H1 (cell line): ENCODE measurements at regions not wholly inside any gene's neighbourhood (a gene's known extent, or its start where the extent isn't known, plus 50 kb on each side); places are given as distances from the start of the nearest gene placed in this dataset.

Source experiments
- CTCF ChIA-PET: fragments of 300-600 bp; sonication (Branson Sonifier 250); formaldehyde crosslinking; loops from one replicate; lab custom pipeline; 2021; ENCODE audit not compliant: partially characterized antibody; lab: Charles Lee
- POLR2A ChIA-PET: fragments of 300-600 bp; sonication (Branson Sonifier 250); formaldehyde crosslinking; loops from one replicate; lab custom pipeline; 2021; ENCODE audit warnings: inconsistent platforms; ENCODE audit not compliant: partially characterized antibody; lab: Charles Lee
- DNase-seq, 2 experiments: peaks; one replicate each; pipeline versions ENCODE4 v3.0.0 to v3.0.0-alpha.2; 2010 to 2022; ENCODE audit warnings: low spot score in 2 of 2, low read depth in 1 of 2, mixed read lengths in 1 of 2
- FAIRE-seq: peaks from 2 replicates; lab custom pipeline; 2011; peaks lifted over from hg19 to GRCh38; lab: Jason Lieb, UNC
- H2AFZ ChIP-seq: 2 replicates; pipeline ENCODE4 v1.8.1; 2012; ENCODE audit warnings: low read length, inconsistent platforms
- H2AK5ac ChIP-seq: 2 replicates; pipeline ENCODE4 v1.6.1; 2013; ENCODE audit warnings: low read depth, low read length
- H2BK120ac ChIP-seq: replicated peaks from 2 replicates; pipeline ENCODE3; 2013; ENCODE audit warnings: low read depth, low read length, inconsistent platforms
- H2BK12ac ChIP-seq: 2 replicates; pipeline ENCODE4 v1.6.1; 2013; ENCODE audit warnings: low read depth, low read length
- H2BK15ac ChIP-seq: 2 replicates; pipeline ENCODE4 v1.6.1; 2013; ENCODE audit warnings: low read length
- H2BK20ac ChIP-seq: 2 replicates; pipeline ENCODE4 v1.6.1; 2013; ENCODE audit warnings: low read length
- H2BK5ac ChIP-seq: 2 replicates; pipeline ENCODE4 v1.6.1; 2013; ENCODE audit warnings: low read depth, low read length
- H3K14ac ChIP-seq: 2 replicates; pipeline ENCODE4 v1.6.1; 2013; ENCODE audit warnings: inconsistent platforms; ENCODE audit not compliant: insufficient read length
- H3K18ac ChIP-seq: 2 replicates; pipeline ENCODE4 v1.6.1; 2013; ENCODE audit warnings: low read length; ENCODE audit errors: extremely low read depth
- H3K23ac ChIP-seq: 2 replicates; pipeline ENCODE4 v1.6.1; 2013; ENCODE audit warnings: inconsistent platforms; ENCODE audit not compliant: insufficient read length
- H3K23me2 ChIP-seq: 2 replicates; pipeline ENCODE4 v1.6.1; 2013; ENCODE audit warnings: low read depth, low read length
- H3K27ac ChIP-seq: 2 replicates; pipeline ENCODE4 v1.6.1; 2011; ENCODE audit warnings: low read depth, low read length, inconsistent platforms
- H3K27me3 ChIP-seq, 4 experiments: replicated peaks in 1 of 4; 1 replicate in 1 of 4; 2 replicates in 3 of 4; pipeline versions ENCODE4 v1.6.1 to v1.8.1; 2011 to 2013; ENCODE audit warnings: low read length in 3 of 4, mild to moderate bottlenecking in 3 of 4, inconsistent platforms in 2 of 4, mixed read lengths in 2 of 4, moderate library complexity in 1 of 4; ENCODE audit not compliant: control insufficient read depth in 3 of 4, insufficient read depth in 3 of 4; ENCODE audit errors: extremely low read depth in 1 of 4
- H3K36me3 ChIP-seq, 4 experiments: 2 replicates each; pipeline versions ENCODE4 v1.6.1 to v1.8.1; 2011 to 2013; ENCODE audit warnings: mild to moderate bottlenecking in 4 of 4, low read length in 3 of 4, moderate library complexity in 2 of 4, control low read depth in 1 of 4, inconsistent platforms in 1 of 4; ENCODE audit not compliant: insufficient read depth in 4 of 4, control insufficient read depth in 2 of 4
- H3K4ac ChIP-seq: replicated peaks from 2 replicates; pipeline ENCODE3; 2013; ENCODE audit warnings: low read length, low read depth, mixed read lengths, inconsistent platforms; ENCODE audit not compliant: insufficient read length
- H3K4me1 ChIP-seq, 4 experiments: replicated peaks in 1 of 4; 1 replicate in 1 of 4; 2 replicates in 3 of 4; pipeline versions ENCODE4 v1.6.1 to v1.8.1; 2011 to 2013; ENCODE audit warnings: low read length in 3 of 4, inconsistent platforms in 2 of 4, mixed read lengths in 1 of 4; ENCODE audit not compliant: insufficient read depth in 4 of 4, control insufficient read depth in 3 of 4
- H3K4me2 ChIP-seq, 2 experiments: 2 replicates each; pipeline versions ENCODE4 v1.6.1 to v1.8.1; 2011 to 2013; ENCODE audit warnings: low read depth in 2 of 2, low read length in 2 of 2, control low read depth in 1 of 2, inconsistent platforms in 1 of 2, mild to moderate bottlenecking in 1 of 2; ENCODE audit not compliant: insufficient read depth in 1 of 2
- H3K4me3 ChIP-seq, 4 experiments: fragments of 200-600, 300-600 bp in 1 of 4; sonication (generic), shearing (Covaris generic), sonication (Bioruptor Twin) in 1 of 4; 2 replicates each; pipeline versions ENCODE4 v1.5.1 to v1.8.1; 2011 to 2016; ENCODE audit warnings: low read length in 4 of 4, low read depth in 3 of 4, control low read depth in 2 of 4, inconsistent platforms in 2 of 4, mild to moderate bottlenecking in 2 of 4, mixed read lengths in 1 of 4, moderate library complexity in 1 of 4; ENCODE audit not compliant: insufficient read depth in 2 of 4; ENCODE audit errors: extremely low read depth in 1 of 4
- H3K56ac ChIP-seq: replicated peaks from 2 replicates; pipeline ENCODE3; 2013; ENCODE audit warnings: low read depth, mild to moderate bottlenecking, mixed read lengths, low read length, inconsistent platforms; ENCODE audit not compliant: insufficient read length
- H3K79me1 ChIP-seq: 2 replicates; pipeline ENCODE4 v1.6.1; 2013; ENCODE audit warnings: low read depth, low read length, control low read depth
- H3K79me2 ChIP-seq, 2 experiments: 2 replicates each; pipeline versions ENCODE4 v1.6.1 to v1.8.1; 2012 to 2013; ENCODE audit warnings: low read length in 2 of 2, mild to moderate bottlenecking in 2 of 2, inconsistent platforms in 1 of 2; ENCODE audit not compliant: insufficient read depth in 2 of 2, control insufficient read depth in 1 of 2
- H3K9ac ChIP-seq, 4 experiments: replicated peaks in 1 of 4; 1 replicate in 1 of 4; 2 replicates in 3 of 4; pipeline versions ENCODE4 v1.6.1 to v1.8.1; 2011 to 2013; ENCODE audit warnings: low read depth in 3 of 4, low read length in 3 of 4, control low read depth in 2 of 4, mild to moderate bottlenecking in 2 of 4, moderate library complexity in 2 of 4, inconsistent platforms in 1 of 4; ENCODE audit errors: extremely low read depth in 1 of 4
- H3K9me3 ChIP-seq, 2 experiments: 2 replicates each; pipeline versions ENCODE4 v1.6.1 to v1.8.1; 2012 to 2013; ENCODE audit warnings: mild to moderate bottlenecking in 2 of 2, moderate library complexity in 2 of 2, control low read depth in 1 of 2, inconsistent platforms in 1 of 2, low read depth in 1 of 2, low read length in 1 of 2, mixed read lengths in 1 of 2; ENCODE audit not compliant: insufficient read depth in 2 of 2
- H4K20me1 ChIP-seq, 2 experiments: replicated peaks in 1 of 2; 2 replicates each; pipeline versions ENCODE3 to v1.8.1; 2011 to 2013; ENCODE audit warnings: inconsistent platforms in 2 of 2, low read length in 2 of 2, mild to moderate bottlenecking in 1 of 2; ENCODE audit not compliant: insufficient read depth in 2 of 2, control insufficient read depth in 1 of 2
- H4K5ac ChIP-seq: 2 replicates; pipeline ENCODE4 v1.6.1; 2013; ENCODE audit warnings: low read length, low read depth, mixed read lengths, inconsistent platforms; ENCODE audit not compliant: insufficient read length
- H4K8ac ChIP-seq: 2 replicates; pipeline ENCODE4 v1.8.0; 2013; ENCODE audit warnings: mild to moderate bottlenecking, moderate library complexity, low read length, inconsistent platforms; ENCODE audit not compliant: insufficient read depth; ENCODE audit errors: extremely low read depth
- H4K91ac ChIP-seq: replicated peaks from 2 replicates; pipeline ENCODE3; 2013; ENCODE audit warnings: low read length, mixed read lengths, inconsistent platforms; ENCODE audit not compliant: insufficient read length
- CHD1 ChIP-seq: IDR thresholded peaks from 2 replicates; pipeline ENCODE4 v1.6.1; 2012; ENCODE audit warnings: low read depth, low read length, improper control_type of control experiment
- CTBP2 ChIP-seq: IDR thresholded peaks from 2 replicates; pipeline ENCODE4 v1.7.0; 2011; ENCODE audit warnings: borderline replicate concordance, mild to moderate bottlenecking, moderate library complexity, mixed read lengths, low read length; ENCODE audit not compliant: insufficient read depth, insufficient read length
- SAP30 ChIP-seq: fragments of 300-600 bp; sonication (generic); IDR thresholded peaks from 2 replicates; pipeline ENCODE4 v1.7.1; 2012; ENCODE audit warnings: low read length, moderate library complexity, mild to moderate bottlenecking, inconsistent platforms; ENCODE audit not compliant: insufficient read depth, insufficient replicate concordance
- SIN3A ChIP-seq, 2 experiments: IDR thresholded peaks in 1 of 2; conservative IDR thresholded peaks in 1 of 2; 2 replicates each; pipeline ENCODE4 v1.6.1; 2011 to 2012; ENCODE audit warnings: low read length in 2 of 2, improper control_type of control experiment in 1 of 2, low read depth in 1 of 2, mild to moderate bottlenecking in 1 of 2
- WGBS, 2 experiments: shearing (Covaris generic) in 1 of 2; methylation state at CpG; one replicate each; pipeline versions ENCODE4 v1.1.6 to v1.1.7; 2013 to 2015; ENCODE audit warnings: low lambda C conversion rate in 2 of 2, mixed read lengths in 2 of 2, inconsistent platforms in 1 of 2, low coverage in 1 of 2, missing lambda C conversion rate in 1 of 2; ENCODE audit not compliant: insufficient replicate concordance in 2 of 2, insufficient coverage in 1 of 2, insufficient read length in 1 of 2; ENCODE audit errors: extremely low coverage in 1 of 2, missing lambda C conversion rate in 1 of 2; 5-methylcytosine and 5-hydroxymethylcytosine counted together

DNA sequence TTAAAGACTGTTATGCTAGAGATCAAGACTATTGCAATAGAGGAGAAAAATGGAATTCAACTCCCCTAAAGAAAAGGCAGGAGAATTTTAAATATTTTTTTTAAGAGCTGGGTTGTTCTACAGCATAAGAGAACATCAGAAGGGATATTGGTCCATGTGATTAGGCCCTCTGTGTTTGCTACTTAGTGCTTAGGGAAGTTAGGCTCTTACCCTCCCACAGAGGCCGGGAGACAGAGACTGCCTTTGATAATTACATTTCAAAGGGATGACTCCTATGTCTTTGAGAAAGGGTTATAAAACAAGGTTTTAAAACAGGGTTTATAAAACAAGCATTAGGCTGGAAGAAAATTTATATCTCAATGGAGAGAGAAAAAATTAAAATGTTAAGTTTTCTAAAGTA lies 1248.1 kb upstream of the PCDH20 start:
- Histone ChIP-seq H4K20me1 (no peaks in the 10 kb centered on the region), H3K9ac (no peak overlapping the region), H2BK120ac (no peak overlapping the region), H3K56ac (no peak overlapping the region), H3K27ac (no peak overlapping the region), H4K91ac (no peak overlapping the region), H3K36me3 (no peaks in the 10 kb centered on the region), H2BK15ac (no peak overlapping the region), H3K23me2 (no peaks in the 10 kb centered on the region), H4K8ac (no peak overlapping the region), H3K4me1 (no peaks in the 10 kb centered on the region), H3K4me2 (no peak overlapping the region), H2BK12ac (no peak overlapping the region), H2AFZ (no peak overlapping the region), H2BK5ac (no peak overlapping the region), H3K23ac (no peak overlapping the region), H3K18ac (no peak overlapping the region), H3K4ac (no peak overlapping the region), H3K79me1 (no peaks in the 10 kb centered on the region), H3K14ac (no peak overlapping the region), H3K27me3 (no peaks in the 10 kb centered on the region), H2AK5ac (no peak overlapping the region), H2BK20ac (no peak overlapping the region), H4K5ac (no peak overlapping the region), H3K9me3 (no peaks in the 10 kb centered on the region), H3K79me2 (no peaks in the 10 kb centered on the region), H3K4me3 (no peak overlapping the region)
- WGBS, 2 experiments, result 71% methylated on average over 1 of the region's 1 CpG; no CpG with 5 or more reads in 1 of the 2 experiments
- TF ChIP-seq CHD1 (no peak), CTBP2 (no peak), SAP30 (no peak), SIN3A (conservative IDR thresholded peaks at IDR 0.05 in 1 of 2, IDR thresholded peaks at IDR 0.05 in 1 of 2; ENCODE audit: low read depth in 1 of 2, low read length in 2 of 2) (no peak)
- DNase-seq (no peak), FAIRE-seq (no peak)
- ChIA-PET CTCF (no interaction called here), POLR2A (no interaction called here)
